DOHH2 (cell line): ENCODE measurements at regions not wholly inside any gene's neighbourhood (a gene's known extent, or its start where the extent isn't known, plus 50 kb on each side); places are given as distances from the start of the nearest gene placed in this dataset.

ENCODE experiments used
- H3F3A ChIP-seq: fragments of 200-600 bp; sonication (generic), shearing (Covaris generic); 2 replicates; pipeline ENCODE4 v1.6.0; 2016; ENCODE audit warnings: antibody characterized with exemption, mild to moderate bottlenecking; ENCODE audit not compliant: control insufficient read depth, insufficient read depth
- H3K27ac ChIP-seq: fragments of 200-600 bp; sonication (generic); 2 replicates; pipeline ENCODE4 v1.5.1; 2014; ENCODE audit warnings: low read depth, mild to moderate bottlenecking, low read length, moderate library complexity
- H3K27me3 ChIP-seq: fragments of 200-600 bp; sonication (generic); 2 replicates; pipeline ENCODE4 v1.6.1; 2014; ENCODE audit warnings: mild to moderate bottlenecking, low read length, mixed read lengths; ENCODE audit not compliant: control insufficient read depth
- H3K36me3 ChIP-seq: fragments of 200-600 bp; sonication (generic); 2 replicates; pipeline ENCODE4 v1.6.1; 2014; ENCODE audit warnings: mild to moderate bottlenecking, low read length, moderate library complexity, mixed read lengths; ENCODE audit not compliant: control insufficient read depth
- H3K4me1 ChIP-seq: fragments of 200-600 bp; sonication (generic); 2 replicates; pipeline ENCODE4 v1.6.1; 2014; ENCODE audit warnings: mild to moderate bottlenecking, low read length, mixed read lengths; ENCODE audit not compliant: control insufficient read depth
- H3K4me2 ChIP-seq: fragments of 200-600 bp; sonication (generic); 2 replicates; pipeline ENCODE4 v1.6.0; 2014; ENCODE audit warnings: mild to moderate bottlenecking, low read length, moderate library complexity
- H3K4me3 ChIP-seq: fragments of 200-600 bp; sonication (generic); 2 replicates; pipeline ENCODE4 v1.5.1; 2014; ENCODE audit warnings: mild to moderate bottlenecking, low read length, mixed read lengths
- H3K79me2 ChIP-seq: fragments of 200-600 bp; sonication (generic); 2 replicates; pipeline ENCODE4 v1.6.1; 2014; ENCODE audit warnings: mild to moderate bottlenecking, low read length, mixed read lengths; ENCODE audit not compliant: control insufficient read depth
- H3K9me2 ChIP-seq: fragments of 200-600 bp; sonication (generic); replicated peaks from 2 replicates; pipeline ENCODE4 v1.6.1; 2014; ENCODE audit warnings: mild to moderate bottlenecking, low read length, mixed read lengths; ENCODE audit not compliant: control insufficient read depth
- H3K9me3 ChIP-seq: fragments of 200-600 bp; sonication (generic); 2 replicates; pipeline ENCODE4 v1.6.1; 2014; ENCODE audit warnings: antibody characterized with exemption, low read length, mixed read lengths; ENCODE audit not compliant: control insufficient read depth, insufficient read depth
- H4K20me1 ChIP-seq: fragments of 200-600 bp; sonication (generic); 2 replicates; pipeline ENCODE4 v1.6.0; 2014; ENCODE audit warnings: low read depth, mild to moderate bottlenecking, antibody characterized with exemption, low read length, moderate library complexity; ENCODE audit not compliant: control insufficient read depth, insufficient read depth
- CTCF ChIP-seq: fragments of 200-600 bp; sonication (generic); IDR thresholded peaks from one replicate; pipeline ENCODE4 v1.5.1; 2014; ENCODE audit warnings: antibody characterized with exemption, mild to moderate bottlenecking, low read depth, low read length; ENCODE audit not compliant: poor library complexity, severe bottlenecking
- EZH2phosphoT487 ChIP-seq: fragments of 200-600 bp; sonication (generic); IDR thresholded peaks from 2 replicates; pipeline ENCODE4 v1.6.1; 2017; ENCODE audit warnings: borderline replicate concordance, mild to moderate bottlenecking, antibody characterized with exemption, low read length, moderate library complexity, mixed read lengths

GRCh38 chr9:124101969-124102345 lies 90.4 kb downstream of the LHX2 start:
- Histone ChIP-seq H3K4me3 (no peak overlapping the region), H3K27me3 (peaks cover 21% of the 10 kb centered on the region), H3K27ac (no peak overlapping the region), H3K9me3 (no peaks in the 10 kb centered on the region), H4K20me1 (no peaks in the 10 kb centered on the region), H3F3A (no peaks in the 10 kb centered on the region), H3K4me1 (no peaks in the 10 kb centered on the region), H3K79me2 (no peaks in the 10 kb centered on the region), H3K36me3 (no peaks in the 10 kb centered on the region), H3K9me2 (no peaks in the 10 kb centered on the region), H3K4me2 (no peak overlapping the region)
- TF ChIP-seq EZH2phosphoT487 (no peak), CTCF (no peak)

GRCh38 chr9:124102363-124102762 lies 90.8 kb downstream of the LHX2 start:
- no peak for TF ChIP-seq CTCF
- no peak for TF ChIP-seq EZH2phosphoT487
- Histone ChIP-seq H3K79me2 (no peaks in the 10 kb centered on the region), H3K9me2 (no peaks in the 10 kb centered on the region), H3F3A (no peaks in the 10 kb centered on the region), H3K4me3 (no peak overlapping the region), H3K27ac (no peak overlapping the region), H3K4me1 (no peaks in the 10 kb centered on the region), H3K36me3 (no peaks in the 10 kb centered on the region), H3K4me2 (no peak overlapping the region), H3K9me3 (no peaks in the 10 kb centered on the region), H3K27me3 (peaks cover 21% of the 10 kb centered on the region), H4K20me1 (no peaks in the 10 kb centered on the region)

- H3K9me3 ChIP-seq: no peaks in the 10 kb centered on the region
- H3F3A ChIP-seq: no peaks in the 10 kb centered on the region
- no peaks in the 10 kb centered on the region for H3K79me2 ChIP-seq
- no peak overlapping the region for H3K27ac ChIP-seq
- H3K4me2 ChIP-seq: no peak overlapping the region
- no peaks in the 10 kb centered on the region for H3K9me2 ChIP-seq
- H3K4me3 ChIP-seq: no peak overlapping the region
- TF ChIP-seq CTCF: no peak
- no peak for TF ChIP-seq EZH2phosphoT487
- H4K20me1 ChIP-seq: no peaks in the 10 kb centered on the region
- H3K27me3 ChIP-seq: peaks cover 11% of the 10 kb centered on the region
- H3K4me1 ChIP-seq: no peaks in the 10 kb centered on the region
- H3K36me3 ChIP-seq: no peaks in the 10 kb centered on the region
Observed at GRCh38 chr9:124105266-124105665, 93.7 kb downstream of the LHX2 start.

GRCh38 chr9:124108216-124108615 lies 96.6 kb downstream of the LHX2 start:
- Histone ChIP-seq H3K79me2 (no peaks in the 10 kb centered on the region), H4K20me1 (no peaks in the 10 kb centered on the region), H3F3A (no peaks in the 10 kb centered on the region), H3K4me1 (no peaks in the 10 kb centered on the region), H3K9me2 (no peaks in the 10 kb centered on the region), H3K27ac (no peak overlapping the region), H3K36me3 (no peaks in the 10 kb centered on the region), H3K27me3 (peaks cover under 1% of the 10 kb centered on the region; the same call in 1 of the 2 replicates), H3K4me3 (no peak overlapping the region), H3K9me3 (no peaks in the 10 kb centered on the region), H3K4me2 (no peak overlapping the region)
- TF ChIP-seq EZH2phosphoT487 (no peak), CTCF (no peak)
